ENCODE measurements at regions not wholly inside any gene's neighbourhood (a gene's known extent, or its start where the extent isn't known, plus 50 kb on each side); places are given as distances from the start of the nearest gene placed in this dataset.
"Not testable (repeated sequence)": the region's sequence is repeated elsewhere in the genome, so short reads cannot be mapped to it uniquely, and the experiment has no call there.

DNA sequence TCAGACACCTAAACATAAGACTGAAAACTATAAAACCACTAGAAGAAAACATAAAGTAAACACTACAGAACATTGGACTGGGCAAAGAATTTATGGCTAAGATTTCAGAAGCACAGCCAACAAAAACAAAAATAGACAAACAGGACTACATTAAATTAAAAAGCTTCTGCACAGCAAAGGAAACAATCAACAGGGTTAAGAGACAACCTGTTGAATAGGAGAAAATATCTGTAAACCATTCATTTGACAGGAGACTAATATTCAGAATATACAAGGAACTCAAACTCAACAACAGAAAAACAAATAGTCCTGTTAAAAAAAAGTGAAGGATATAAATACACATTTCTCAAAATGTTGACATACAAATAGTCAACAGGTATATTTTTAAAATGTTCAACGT is 106.7 kb upstream of the FANCL start:
- DNase-seq (ENCODE audit: low read depth) = no peak

DNA sequence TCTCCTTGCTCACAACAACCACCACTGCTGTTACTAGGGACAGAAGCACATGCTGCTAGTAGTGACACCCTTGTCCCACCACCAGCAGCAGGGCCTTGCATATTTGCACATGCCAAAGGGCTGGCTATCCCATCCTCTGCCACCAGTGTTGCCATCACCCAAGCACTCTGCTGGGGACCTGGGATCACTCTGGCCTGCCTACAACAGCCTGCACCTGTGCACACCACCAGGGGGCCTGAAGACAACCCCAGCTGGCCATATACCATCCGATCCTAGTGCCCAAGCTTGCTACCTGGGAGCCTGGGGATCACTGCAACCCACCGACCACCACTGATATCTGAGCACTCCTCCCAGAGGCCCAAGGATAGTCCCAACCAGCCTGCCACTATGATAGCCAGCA is 99.9 kb upstream of the FANCL start:
- DNase-seq (ENCODE audit: low read depth) = no peak

DNA sequence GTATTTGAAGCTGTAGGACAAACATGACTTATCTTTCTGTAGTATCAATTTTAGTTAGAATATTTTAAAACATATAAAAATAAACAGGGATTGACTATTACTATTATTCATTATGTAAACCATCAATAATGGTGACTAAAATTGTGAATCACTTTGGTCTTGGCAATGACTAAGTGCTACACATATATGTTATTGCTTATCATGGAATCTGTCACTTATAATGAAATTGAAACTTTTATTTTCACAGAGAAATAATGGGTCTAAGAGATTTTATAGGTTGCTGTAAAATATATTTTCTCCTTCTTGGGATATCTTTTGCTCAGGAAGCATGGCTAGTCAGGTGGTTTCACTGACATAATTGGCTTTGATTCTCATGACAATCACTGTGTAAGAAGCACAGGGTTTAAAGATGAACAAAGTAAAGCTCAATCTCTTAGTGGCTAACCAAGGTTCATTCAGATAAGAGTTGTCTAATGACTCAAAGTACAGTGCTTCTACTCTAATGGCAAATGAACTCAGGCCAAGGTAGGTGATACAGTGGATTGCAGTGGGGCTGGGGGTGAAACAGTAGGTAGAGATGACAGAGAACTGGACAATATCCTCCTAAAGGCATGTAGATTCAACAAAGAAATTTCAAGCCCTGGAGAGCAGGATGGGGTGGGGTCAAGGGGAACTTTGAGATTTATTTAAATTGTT is 98.6 kb upstream of the FANCL start:
- DNase-seq (ENCODE audit: low read depth) = no peak

DNA sequence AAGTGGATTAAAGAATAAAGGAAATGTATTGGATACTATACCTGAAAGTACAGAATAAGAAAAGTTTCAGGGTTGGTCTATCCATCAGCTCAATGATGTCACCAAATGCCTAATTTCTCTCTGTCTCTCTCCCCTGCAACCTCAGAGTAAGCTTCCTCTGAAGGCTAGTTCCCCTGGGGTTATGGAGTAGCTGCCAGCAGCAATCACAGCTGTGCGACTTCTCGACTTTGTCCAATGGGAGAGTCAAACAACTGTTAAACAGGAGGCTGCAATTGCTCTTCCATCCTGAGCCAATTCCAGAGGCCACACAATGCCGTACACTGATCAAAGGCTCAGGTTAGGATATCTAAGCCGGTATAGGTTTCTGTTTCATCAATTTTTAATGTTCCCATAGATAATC is 95.3 kb upstream of the FANCL start:
- no peak for DNase-seq (ENCODE audit: low read depth)

DNA sequence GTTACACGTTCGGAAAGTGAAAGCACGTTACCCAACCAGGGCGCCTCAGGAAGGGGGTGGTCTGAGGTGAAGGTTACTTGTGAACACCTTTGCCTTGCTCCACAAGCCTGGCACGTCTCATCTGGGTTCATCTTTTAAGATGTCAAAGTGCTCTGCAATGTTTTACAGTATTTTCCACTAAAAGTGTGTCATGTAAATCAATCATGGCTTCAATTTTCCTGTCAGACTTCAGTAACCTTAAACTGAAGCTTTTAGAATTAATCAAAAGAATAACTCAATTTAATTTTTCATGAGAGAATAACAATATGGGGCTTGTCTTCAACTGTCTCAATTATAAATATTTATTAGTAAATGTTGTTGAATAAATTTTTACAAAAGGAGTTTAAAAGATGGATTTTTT is 93.3 kb upstream of the FANCL start:
- DNase-seq (ENCODE audit: low read depth) = no peak

DNA sequence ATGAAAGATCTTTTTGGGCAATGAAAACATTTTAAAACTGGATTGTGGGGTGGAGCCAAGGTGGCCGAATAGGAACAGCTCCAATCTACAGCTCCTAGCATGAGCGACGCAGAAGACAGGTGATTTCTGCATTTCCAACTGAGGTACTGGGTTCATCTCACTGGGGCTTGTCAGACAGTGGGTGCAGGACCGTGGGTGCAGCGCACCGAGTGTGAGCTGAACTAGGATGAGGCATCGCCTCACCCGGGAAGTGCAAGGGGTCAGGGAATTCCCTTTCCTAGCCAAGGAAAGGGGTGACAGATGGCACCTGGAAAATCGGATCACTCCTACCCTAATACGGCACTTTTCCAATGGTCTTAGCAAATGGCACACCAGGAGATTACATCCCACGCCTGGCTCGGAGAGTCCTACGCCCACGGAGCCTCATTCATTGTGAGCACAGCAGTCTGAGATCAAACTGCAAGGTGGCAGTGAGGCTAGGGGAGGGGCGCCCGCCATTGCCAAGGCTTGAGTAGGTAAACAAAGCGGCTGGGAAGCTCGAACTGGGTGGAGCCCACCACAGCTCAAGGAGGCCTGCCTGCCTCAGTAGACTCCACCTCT is 84.3 kb upstream of the FANCL start:
- not testable (repeated sequence) for DNase-seq (ENCODE audit: low read depth)

DNA sequence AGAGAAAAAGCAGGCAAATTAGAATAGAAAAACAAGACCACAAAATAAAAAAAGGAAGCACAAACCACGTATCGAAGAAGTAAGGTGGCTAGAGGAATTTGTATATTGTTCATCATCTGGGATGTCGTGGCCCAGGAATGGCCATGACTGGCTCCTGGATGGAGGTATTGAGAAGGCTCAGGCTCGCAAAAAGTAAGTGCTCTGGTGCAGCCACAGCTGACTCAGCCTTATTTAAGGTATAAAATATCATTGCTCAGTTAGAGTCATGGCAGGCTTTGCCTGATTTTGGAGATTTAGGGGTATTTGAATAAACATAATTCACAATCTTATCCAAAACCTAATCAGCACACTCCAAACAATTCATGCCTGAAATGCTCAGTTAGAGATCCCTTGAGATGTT is 78.4 kb upstream of the FANCL start:
- DNase-seq (ENCODE audit: low read depth) = no peak

DNA sequence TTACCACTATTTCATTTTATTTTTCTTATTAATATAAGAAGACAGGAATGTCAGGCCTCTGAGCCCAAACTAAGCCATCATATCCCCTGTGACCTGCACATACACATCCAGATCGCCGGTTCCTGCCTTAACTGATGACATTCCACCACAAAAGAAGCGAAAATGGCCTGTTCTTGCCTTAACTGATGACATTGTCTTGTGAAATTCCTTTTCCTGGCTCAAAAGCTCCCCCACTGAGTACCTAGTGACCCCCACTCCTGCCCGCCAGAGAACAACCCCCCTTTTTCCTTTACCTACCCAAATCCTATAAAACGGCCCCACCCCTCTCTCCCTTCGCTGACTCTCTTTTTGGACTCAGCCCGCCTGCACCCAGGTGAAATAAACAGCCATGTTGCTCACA is 77.8 kb upstream of the FANCL start:
- DNase-seq (ENCODE audit: low read depth) = not testable (repeated sequence)

DNA sequence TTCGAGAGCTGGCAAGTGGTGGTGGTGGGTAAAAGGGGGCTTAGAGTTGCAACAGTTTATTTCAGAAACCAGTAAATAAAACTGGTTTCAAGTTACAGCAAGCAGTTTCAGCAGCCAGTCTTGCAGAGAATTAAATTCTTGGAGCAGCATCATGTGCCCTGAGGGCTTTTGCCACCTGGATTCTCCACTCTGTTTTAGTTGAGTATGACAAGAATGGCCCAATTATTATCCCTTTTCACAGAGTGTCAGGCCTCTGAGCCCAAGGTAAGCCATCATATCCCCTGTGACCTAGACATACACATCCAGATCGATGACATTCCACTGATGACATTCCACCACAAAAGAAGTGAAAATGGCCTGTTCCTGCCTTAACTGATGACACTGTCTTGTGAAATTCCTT is 72.8 kb upstream of the FANCL start:
- DNase-seq (ENCODE audit: low read depth) = no peak

DNA sequence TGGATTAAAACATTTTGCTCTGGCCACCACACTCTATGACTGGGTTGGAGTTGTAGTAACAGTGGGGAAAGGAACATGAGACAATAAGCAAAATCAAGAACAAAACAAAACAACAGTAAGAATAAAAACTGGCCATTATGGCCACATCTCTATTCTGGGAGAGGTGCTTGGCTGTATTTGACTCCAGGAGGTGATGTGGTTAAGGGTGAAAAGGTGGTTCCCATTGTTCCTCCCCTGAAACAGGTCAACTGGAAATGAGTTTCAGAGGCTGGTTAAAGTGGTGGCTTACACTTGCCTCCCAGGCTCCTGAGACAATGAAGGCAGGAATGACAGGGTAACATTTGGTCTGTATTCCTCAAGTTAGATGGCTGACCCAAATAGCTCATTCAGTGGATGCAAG is 67.3 kb upstream of the FANCL start:
- DNase-seq (ENCODE audit: low read depth) = no peak

DNA sequence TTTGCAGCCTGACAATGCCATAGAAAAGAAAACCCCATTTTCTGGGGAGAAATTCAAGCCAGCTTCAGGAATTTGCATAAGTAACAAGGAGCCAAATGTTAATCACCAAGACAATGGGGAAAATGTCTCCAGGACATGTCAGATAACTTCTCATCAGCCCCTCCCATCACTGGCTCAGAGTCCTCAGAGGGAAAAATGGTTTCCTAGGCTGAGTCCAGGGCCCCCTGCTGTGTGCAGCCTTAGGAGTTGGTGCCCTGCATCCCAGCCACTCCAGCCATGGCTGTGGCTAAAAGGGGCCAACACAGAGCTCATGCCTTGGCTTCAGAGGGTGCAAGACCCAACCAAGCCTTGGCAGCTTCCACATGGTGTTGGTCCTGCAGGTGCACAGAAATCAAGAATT is 63.7 kb upstream of the FANCL start:
- no peak for DNase-seq (ENCODE audit: low read depth)

DNA sequence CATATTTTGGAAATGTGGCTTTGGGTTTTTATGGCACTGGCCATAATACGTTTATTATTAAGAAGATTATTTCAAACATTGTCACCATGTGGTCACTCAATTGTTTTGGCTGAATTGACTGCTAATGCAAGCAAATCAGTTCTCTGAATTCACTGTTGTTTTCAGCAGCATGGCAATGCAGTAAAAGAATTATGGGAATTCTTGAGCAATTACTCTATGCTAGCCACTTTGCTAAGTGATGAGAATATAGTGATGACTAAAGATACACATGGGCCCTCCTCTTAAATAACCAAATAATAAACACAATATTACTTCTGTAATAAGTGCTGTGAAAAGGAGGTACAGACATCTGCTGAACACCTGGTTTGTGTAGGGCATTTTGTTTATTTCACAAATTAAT is 58.0 kb upstream of the FANCL start:
- DNase-seq (ENCODE audit: low read depth) = no peak

DNA sequence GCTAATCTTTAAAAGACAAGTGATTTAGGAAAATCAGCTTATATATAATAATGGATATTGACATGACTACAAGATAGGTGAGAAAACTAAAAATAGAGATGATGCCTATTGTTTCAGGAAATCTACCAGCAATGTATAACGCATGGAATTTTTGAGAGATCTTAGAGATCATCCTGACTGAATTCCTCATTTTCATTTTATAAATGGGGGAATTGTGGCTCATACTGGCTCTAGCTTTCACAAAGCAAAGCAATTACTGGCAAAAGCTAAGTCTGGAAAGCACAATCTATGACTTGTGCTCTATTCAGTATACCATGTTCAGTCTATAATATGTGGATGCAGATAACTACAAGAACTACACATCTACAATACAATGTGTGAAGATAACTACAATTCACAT is 51.9 kb upstream of the FANCL start:
- DNase-seq (ENCODE audit: low read depth) = no peak

DNA sequence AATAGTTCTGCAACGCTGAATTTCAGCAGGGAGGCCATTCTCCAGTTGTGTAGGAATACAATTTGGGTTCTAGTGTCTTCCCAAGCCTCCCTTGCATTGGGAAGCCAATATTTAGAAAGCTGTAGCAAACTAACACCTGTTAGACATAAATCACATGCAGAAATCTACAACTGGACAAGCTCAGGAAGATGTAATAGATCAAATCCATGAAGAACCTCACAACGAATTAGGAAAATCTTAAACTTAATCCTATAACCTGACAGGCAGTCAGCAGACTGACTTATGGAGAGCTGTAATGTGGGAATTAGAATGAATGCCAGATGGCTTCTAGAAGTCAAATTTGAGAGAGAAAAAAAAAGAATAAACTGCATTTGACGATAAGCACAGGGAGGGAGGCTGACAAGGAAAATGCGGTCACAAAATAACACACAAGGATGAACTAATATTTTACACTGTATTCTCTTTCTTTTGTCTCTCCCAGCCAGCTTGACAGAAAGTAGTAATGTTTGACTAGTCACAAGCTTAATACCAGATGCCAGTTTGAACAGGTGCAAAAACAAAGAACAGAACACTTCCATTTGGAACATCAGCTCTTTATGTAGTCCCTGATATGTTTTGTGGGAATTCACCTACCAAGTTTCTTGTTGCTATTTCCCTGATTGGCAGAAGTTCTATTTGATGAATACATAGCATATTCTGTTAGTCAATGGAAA is 50.8 kb upstream of the FANCL start:
- DNase-seq (ENCODE audit: low read depth) = no peak

Measured in activated T-cell treated with anti-CD3 and anti-CD28 coated beads for 24 hours (primary cell).